ENCODE measurements at regions not wholly inside any gene's neighbourhood (a gene's known extent, or its start where the extent isn't known, plus 50 kb on each side); places are given as distances from the start of the nearest gene placed in this dataset.

DNA sequence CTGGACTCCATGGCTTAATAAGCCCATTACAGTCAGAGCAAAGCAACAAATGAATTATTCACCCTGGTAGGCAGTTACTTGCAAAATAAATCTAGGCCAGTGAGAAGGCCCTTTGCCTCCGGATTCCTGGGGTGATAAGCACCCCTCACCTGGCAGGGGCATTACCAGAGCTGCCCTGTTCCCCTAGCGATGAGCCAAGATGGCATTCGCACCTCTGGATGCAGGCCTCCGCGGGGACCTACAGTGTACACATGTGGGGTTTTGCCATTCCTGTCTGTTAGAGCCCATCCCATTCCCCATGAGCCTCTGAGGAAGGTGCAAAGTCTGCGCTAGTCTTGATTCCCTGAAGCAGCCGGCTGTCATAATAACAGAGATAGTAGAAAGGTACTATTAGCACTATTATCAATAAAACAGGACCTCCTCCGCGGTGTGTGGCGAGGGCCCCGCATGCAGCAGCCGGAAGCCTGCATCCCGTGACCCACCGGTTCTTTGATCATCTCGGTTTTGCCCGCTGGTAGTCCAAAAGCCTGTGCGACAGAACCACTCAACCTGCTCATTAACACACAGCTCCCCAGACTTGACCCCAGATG lies 344.3 kb downstream of the BRD1 start:
- H3K4me1 Mint-ChIP-seq: peaks cover 28% of the 10 kb centered on the region
- H3K36me3 Mint-ChIP-seq (ENCODE audit: low read depth): no peaks in the 10 kb centered on the region
- H3K27me3 Mint-ChIP-seq (ENCODE audit: low read depth): peaks cover 54% of the 10 kb centered on the region

GRCh38 chr22:49482811-49483210 lies 344.9 kb downstream of the BRD1 start:
- peaks cover 53% of the 10 kb centered on the region for H3K27me3 Mint-ChIP-seq (ENCODE audit: low read depth)
- H3K4me1 Mint-ChIP-seq: peaks cover 28% of the 10 kb centered on the region
- no peak overlapping the region for H3K4me3 Mint-ChIP-seq

More for the DNA sequence above, 344.3 kb downstream of the BRD1 start:
- no peak for DNase-seq (ENCODE audit: low read depth, low spot score)
- Mint-ChIP-seq H3K4me3 (no peak overlapping the region), H3K9me3 (peaks cover 2% of the 10 kb centered on the region), H3K27ac (ENCODE audit: unreplicated experiment) (no peak overlapping the region)
- no peak for TF ChIP-seq CTCF (conservative IDR thresholded peaks at IDR 0.05)

GRCh38 chr22:49481659-49482399 lies 345.8 kb downstream of the BRD1 start:
- Mint-ChIP-seq H3K36me3 (ENCODE audit: low read depth) (no peaks in the 10 kb centered on the region), H3K27ac (ENCODE audit: unreplicated experiment) (no peak overlapping the region), H3K4me1 (peaks cover 28% of the 10 kb centered on the region), H3K27me3 (ENCODE audit: low read depth) (peaks cover 49% of the 10 kb centered on the region), H3K9me3 (peaks cover 5% of the 10 kb centered on the region), H3K4me3 (peak overlapping the region; percentile 64)
- no peak for DNase-seq (ENCODE audit: low read depth, low spot score)
- TF ChIP-seq CTCF (conservative IDR thresholded peaks at IDR 0.05): no peak

More at GRCh38 chr22:49482811-49483210, 344.9 kb downstream of the BRD1 start:
- no peak overlapping the region for H3K27ac Mint-ChIP-seq (ENCODE audit: unreplicated experiment)
- DNase-seq (ENCODE audit: low read depth, low spot score): no peak
- peaks cover 3% of the 10 kb centered on the region for H3K9me3 Mint-ChIP-seq
- no peak for TF ChIP-seq CTCF (conservative IDR thresholded peaks at IDR 0.05)
- H3K36me3 Mint-ChIP-seq (ENCODE audit: low read depth): no peaks in the 10 kb centered on the region

DNA sequence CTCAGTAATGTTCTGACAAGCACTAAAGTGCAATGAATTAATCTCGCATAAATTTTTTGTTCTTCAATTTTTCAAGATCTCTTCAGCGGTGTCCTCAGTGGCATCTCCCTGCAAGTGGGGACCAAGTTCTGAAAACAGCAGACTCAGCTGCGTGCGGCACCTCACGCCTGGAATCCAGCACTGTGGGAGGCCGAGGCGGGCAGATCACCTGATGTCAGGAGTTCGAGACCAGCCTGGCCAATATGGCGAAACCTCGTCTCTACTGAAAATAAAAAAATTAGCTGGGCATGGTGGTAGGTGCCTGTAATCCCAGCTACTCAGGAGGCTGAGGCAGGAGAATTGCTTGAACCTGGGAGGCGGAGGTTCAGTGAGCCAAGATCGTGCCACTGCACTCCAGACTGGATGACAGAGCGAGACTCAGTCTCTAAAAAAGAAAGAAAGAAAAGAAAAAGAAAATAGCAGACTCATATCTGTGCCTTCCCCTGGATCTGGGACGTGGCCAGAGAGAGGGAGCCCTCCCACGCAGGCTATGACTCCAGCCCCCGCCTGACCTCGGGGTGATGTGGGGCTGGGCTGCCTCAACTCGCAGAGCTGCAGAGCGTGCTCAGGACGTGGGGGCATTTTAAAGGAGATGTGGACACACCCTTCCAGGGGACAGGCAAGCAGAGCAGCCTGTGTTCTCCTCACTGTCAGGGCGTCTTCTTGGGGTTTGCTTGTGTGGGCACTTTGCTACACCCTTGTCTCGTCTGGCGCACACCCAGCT lies 346.6 kb downstream of the BRD1 start:
- Mint-ChIP-seq H3K9me3 (peaks cover 11% of the 10 kb centered on the region), H3K4me3 (peak overlapping the region; percentile 64), H3K27ac (ENCODE audit: unreplicated experiment) (no peak overlapping the region), H3K27me3 (ENCODE audit: low read depth) (peaks cover 49% of the 10 kb centered on the region), H3K4me1 (peaks cover 30% of the 10 kb centered on the region), H3K36me3 (ENCODE audit: low read depth) (no peaks in the 10 kb centered on the region)
- TF ChIP-seq CTCF (conservative IDR thresholded peaks at IDR 0.05): no peak
- DNase-seq (ENCODE audit: low read depth, low spot score): no peak

DNA sequence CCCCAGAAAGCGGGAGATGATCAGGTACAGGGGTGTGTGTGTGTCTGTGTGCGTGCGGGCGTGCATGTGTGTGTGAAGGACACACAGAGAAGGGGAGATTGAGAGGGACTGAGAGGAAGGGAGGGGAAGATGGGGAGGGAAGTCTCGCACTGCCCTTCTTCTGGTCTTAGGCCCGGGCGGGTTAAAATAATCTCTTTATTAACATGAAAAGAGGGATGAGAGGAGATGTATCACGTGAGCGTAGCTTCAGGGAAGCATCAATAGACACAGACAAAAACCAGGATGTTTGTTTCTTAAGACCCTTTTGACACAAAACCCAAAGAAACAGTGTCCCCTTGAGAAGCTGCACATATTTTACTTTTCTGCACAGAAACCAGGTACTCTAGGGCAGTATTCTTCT lies 347.3 kb downstream of the BRD1 start:
- no peak for TF ChIP-seq CTCF (conservative IDR thresholded peaks at IDR 0.05)
- Mint-ChIP-seq H3K36me3 (ENCODE audit: low read depth) (no peaks in the 10 kb centered on the region), H3K27me3 (ENCODE audit: low read depth) (peaks cover 49% of the 10 kb centered on the region), H3K9me3 (peaks cover 11% of the 10 kb centered on the region), H3K27ac (ENCODE audit: unreplicated experiment) (no peak overlapping the region), H3K4me3 (peak overlapping the region; percentile 45), H3K4me1 (peaks cover 31% of the 10 kb centered on the region)
- DNase-seq (ENCODE audit: low read depth, low spot score): no peak

All from neural crest cell (in vitro differentiated cells).